ENCODE measurements at regions not wholly inside any gene's neighbourhood (a gene's known extent, or its start where the extent isn't known, plus 50 kb on each side); places are given as distances from the start of the nearest gene placed in this dataset.

- TF ChIP-seq CTCF (IDR thresholded peaks at IDR 0.05), result no peak
These were observed 341.5 kb upstream of the CDH10 start for GRCh38 chr5:24986326-24986725.

- no peak for TF ChIP-seq CTCF (IDR thresholded peaks at IDR 0.05)
These were observed 318.8 kb upstream of the CDH10 start for GRCh38 chr5:24963611-24964010.

GRCh38 chr5:24923400-24923799, 278.6 kb upstream of the CDH10 start:
- TF ChIP-seq CTCF (IDR thresholded peaks at IDR 0.05), result no peak

GRCh38 chr5:24918676-24919075, 273.9 kb upstream of the CDH10 start:
- no peak for TF ChIP-seq CTCF (IDR thresholded peaks at IDR 0.05)

GRCh38 chr5:24916863-24917262, 272.1 kb upstream of the CDH10 start:
- TF ChIP-seq CTCF (IDR thresholded peaks at IDR 0.05), result no peak

GRCh38 chr5:24909210-24909609, 264.4 kb upstream of the CDH10 start:
- TF ChIP-seq CTCF (IDR thresholded peaks at IDR 0.05), result no peak

DNA sequence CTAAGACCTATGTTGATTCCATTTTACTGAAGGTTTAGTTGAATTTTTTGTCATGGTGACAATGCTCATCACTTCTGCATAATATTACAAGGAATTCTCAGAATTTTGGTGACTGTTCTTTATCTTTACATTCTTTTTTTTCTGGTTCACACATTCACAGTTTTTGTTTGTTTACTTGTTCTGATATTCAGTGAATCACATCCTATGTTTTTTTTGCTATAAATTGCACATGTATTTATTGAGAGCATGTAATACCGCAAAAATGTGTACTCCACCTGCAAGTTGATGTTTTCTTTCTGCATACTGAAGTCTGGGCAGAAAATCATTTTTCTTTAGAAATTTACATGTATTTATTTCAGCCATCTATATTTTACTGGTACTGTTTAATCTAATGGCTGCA, 261.9 kb upstream of the CDH10 start:
- no peak for TF ChIP-seq CTCF (IDR thresholded peaks at IDR 0.05)

GRCh38 chr5:24904981-24905517, 260.3 kb upstream of the CDH10 start:
- TF ChIP-seq CTCF (IDR thresholded peaks at IDR 0.05), result no peak

Measured in LNCAP (cell line).